Activated CD8-positive, alpha-beta T cell treated with anti-CD3 and anti-CD28 coated beads for 36 hours (primary cell): ENCODE measurements at regions not wholly inside any gene's neighbourhood (a gene's known extent, or its start where the extent isn't known, plus 50 kb on each side); places are given as distances from the start of the nearest gene placed in this dataset.

Source experiments
- ATAC-seq: fragments of 200-7000 bp; cut with Tn5 transposase; one replicate; pipeline ENCODE4 v1.10.0; 2021; ENCODE audit warnings: mild to moderate bottlenecking, moderate library complexity
- CTCF ChIA-PET: fragments of 350-600 bp; sonication (Branson Sonifier 250); formaldehyde crosslinking; loops from one replicate; lab custom pipeline; 2021; ENCODE audit warnings: antibody characterized with exemption; lab: Charles Lee
- POLR2A ChIA-PET: fragments of 350-600 bp; sonication (Branson Sonifier 250); formaldehyde crosslinking; loops from one replicate; lab custom pipeline; 2021; ENCODE audit warnings: antibody characterized with exemption; lab: Charles Lee
- DNase-seq: peaks from one replicate; pipeline ENCODE4 v3.0.0-alpha.2; 2020
- H3K27ac Mint-ChIP-seq: one replicate; pipeline ENCODE4 v1.8.0; 2021; ENCODE audit warnings: mild to moderate bottlenecking, mixed read lengths
- H3K27me3 Mint-ChIP-seq: one replicate; pipeline ENCODE4 v1.8.0; 2021; ENCODE audit warnings: mixed read lengths
- H3K36me3 Mint-ChIP-seq: one replicate; pipeline ENCODE4 v1.8.0; 2021; ENCODE audit warnings: low read depth, mixed read lengths
- H3K4me1 Mint-ChIP-seq: one replicate; pipeline ENCODE4 v1.8.0; 2021; ENCODE audit warnings: low read depth, mixed read lengths
- H3K4me3 Mint-ChIP-seq: one replicate; pipeline ENCODE4 v1.8.0; 2021; ENCODE audit warnings: mild to moderate bottlenecking, moderate library complexity, mixed read lengths
- H3K9me3 Mint-ChIP-seq: one replicate; pipeline ENCODE4 v1.8.0; 2021; ENCODE audit warnings: mixed read lengths
- intact Hi-C: fragments of 100-400 bp; cut with micrococcal nuclease; formaldehyde crosslinking; loops from one replicate; pipeline ENCODE4 v1.10.0; 2022
- TF ChIP-seq, protein P1 (sequence below): fragments of 200-600 bp; IDR thresholded peaks from one replicate; pipeline ENCODE4 v1.8.0; 2022; ENCODE audit warnings: antibody characterized with exemption, mild to moderate bottlenecking

GRCh38 chr2:220280736-220281135 is 653.3 kb downstream of the SLC4A3 start:
- Mint-ChIP-seq H3K27me3 (no peaks in the 10 kb centered on the region), H3K4me3 (no peak overlapping the region), H3K27ac (no peak overlapping the region), H3K4me1 (no peaks in the 10 kb centered on the region), H3K9me3 (no peaks in the 10 kb centered on the region), H3K36me3 (no peaks in the 10 kb centered on the region)
- ChIA-PET CTCF (no interaction called here), POLR2A (no interaction called here)
- no peak for ATAC-seq
- TF ChIP-seq, protein P1, sequence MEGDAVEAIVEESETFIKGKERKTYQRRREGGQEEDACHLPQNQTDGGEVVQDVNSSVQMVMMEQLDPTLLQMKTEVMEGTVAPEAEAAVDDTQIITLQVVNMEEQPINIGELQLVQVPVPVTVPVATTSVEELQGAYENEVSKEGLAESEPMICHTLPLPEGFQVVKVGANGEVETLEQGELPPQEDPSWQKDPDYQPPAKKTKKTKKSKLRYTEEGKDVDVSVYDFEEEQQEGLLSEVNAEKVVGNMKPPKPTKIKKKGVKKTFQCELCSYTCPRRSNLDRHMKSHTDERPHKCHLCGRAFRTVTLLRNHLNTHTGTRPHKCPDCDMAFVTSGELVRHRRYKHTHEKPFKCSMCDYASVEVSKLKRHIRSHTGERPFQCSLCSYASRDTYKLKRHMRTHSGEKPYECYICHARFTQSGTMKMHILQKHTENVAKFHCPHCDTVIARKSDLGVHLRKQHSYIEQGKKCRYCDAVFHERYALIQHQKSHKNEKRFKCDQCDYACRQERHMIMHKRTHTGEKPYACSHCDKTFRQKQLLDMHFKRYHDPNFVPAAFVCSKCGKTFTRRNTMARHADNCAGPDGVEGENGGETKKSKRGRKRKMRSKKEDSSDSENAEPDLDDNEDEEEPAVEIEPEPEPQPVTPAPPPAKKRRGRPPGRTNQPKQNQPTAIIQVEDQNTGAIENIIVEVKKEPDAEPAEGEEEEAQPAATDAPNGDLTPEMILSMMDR = no peak
- no peak for DNase-seq
- intact Hi-C loops = no loop called here

- Mint-ChIP-seq H3K27me3 (no peaks in the 10 kb centered on the region), H3K36me3 (no peaks in the 10 kb centered on the region), H3K9me3 (no peaks in the 10 kb centered on the region), H3K4me3 (no peak overlapping the region), H3K4me1 (no peaks in the 10 kb centered on the region), H3K27ac (no peak overlapping the region)
- TF ChIP-seq, protein P1 = no peak
- ChIA-PET CTCF (no interaction called here), POLR2A (no interaction called here)
- ATAC-seq (no peak), DNase-seq (no peak)
- intact Hi-C loops = no loop called here
Observed at GRCh38 chr2:220281771-220282170, 654.3 kb downstream of the SLC4A3 start.

GRCh38 chr2:220282236-220282635 is 654.8 kb downstream of the SLC4A3 start:
- DNase-seq = no peak
- no peaks in the 10 kb centered on the region for H3K9me3 Mint-ChIP-seq
- POLR2A ChIA-PET = no interaction called here
- no peak overlapping the region for H3K27ac Mint-ChIP-seq
- no peak for ATAC-seq
- no peak overlapping the region for H3K4me3 Mint-ChIP-seq
- TF ChIP-seq, protein P1 = no peak
- H3K36me3 Mint-ChIP-seq = no peaks in the 10 kb centered on the region
- no peaks in the 10 kb centered on the region for H3K27me3 Mint-ChIP-seq
- intact Hi-C loops = no loop called here
- CTCF ChIA-PET = no interaction called here
- H3K4me1 Mint-ChIP-seq = no peaks in the 10 kb centered on the region

- Mint-ChIP-seq H3K4me3 (no peak overlapping the region), H3K27me3 (peaks cover 1% of the 10 kb centered on the region), H3K4me1 (no peaks in the 10 kb centered on the region), H3K27ac (no peak overlapping the region), H3K9me3 (peaks cover 2% of the 10 kb centered on the region), H3K36me3 (no peaks in the 10 kb centered on the region)
- no peak for ATAC-seq
- intact Hi-C loops = no loop called here
- POLR2A ChIA-PET = interaction anchor here (0.6 kb wide), 1 partner anchor 165 kb away, joined by 4 read pairs; no protein-coding TSS in a partner anchor
- DNase-seq = no peak
- CTCF ChIA-PET = no interaction called here
- TF ChIP-seq, protein P1 = no peak
Observed at GRCh38 chr2:220293966-220294365, 666.5 kb downstream of the SLC4A3 start.

DNA sequence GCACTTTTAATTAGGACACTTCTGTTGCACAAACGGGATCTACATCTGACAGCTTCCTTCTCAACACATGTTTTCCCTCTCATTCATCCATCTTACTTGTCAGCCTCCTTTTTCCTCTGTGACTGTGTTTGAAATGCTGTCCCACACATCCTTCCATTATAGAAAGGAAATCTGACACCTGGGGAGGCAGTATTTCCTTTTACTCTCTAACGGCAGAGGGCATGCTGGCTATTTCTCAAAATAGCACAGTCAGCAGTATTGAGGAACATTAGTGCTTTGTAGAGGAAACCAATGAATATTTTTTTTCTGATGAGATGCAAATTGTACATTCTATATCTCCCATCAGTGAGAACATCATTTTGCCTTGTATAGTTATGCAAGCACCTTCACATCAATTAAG is 668.7 kb downstream of the SLC4A3 start:
- DNase-seq (no peak), ATAC-seq (no peak)
- POLR2A ChIA-PET = no interaction called here
- Mint-ChIP-seq H3K27me3 (peaks cover 1% of the 10 kb centered on the region), H3K36me3 (no peaks in the 10 kb centered on the region), H3K4me3 (no peak overlapping the region), H3K9me3 (peaks cover 2% of the 10 kb centered on the region), H3K4me1 (no peaks in the 10 kb centered on the region), H3K27ac (no peak overlapping the region)
- intact Hi-C loops = no loop called here
- CTCF ChIA-PET = no interaction called here
- TF ChIP-seq, protein P1 = no peak
